NK-92 (cell line): ENCODE measurements at regions not wholly inside any gene's neighbourhood (a gene's known extent, or its start where the extent isn't known, plus 50 kb on each side); places are given as distances from the start of the nearest gene placed in this dataset.

ENCODE experiments used
- DNase-seq: peaks from one replicate; lab custom pipeline; 2025; ENCODE audit not compliant: unreplicated experiment; lab: John Stamatoyannopoulos, UW

DNA sequence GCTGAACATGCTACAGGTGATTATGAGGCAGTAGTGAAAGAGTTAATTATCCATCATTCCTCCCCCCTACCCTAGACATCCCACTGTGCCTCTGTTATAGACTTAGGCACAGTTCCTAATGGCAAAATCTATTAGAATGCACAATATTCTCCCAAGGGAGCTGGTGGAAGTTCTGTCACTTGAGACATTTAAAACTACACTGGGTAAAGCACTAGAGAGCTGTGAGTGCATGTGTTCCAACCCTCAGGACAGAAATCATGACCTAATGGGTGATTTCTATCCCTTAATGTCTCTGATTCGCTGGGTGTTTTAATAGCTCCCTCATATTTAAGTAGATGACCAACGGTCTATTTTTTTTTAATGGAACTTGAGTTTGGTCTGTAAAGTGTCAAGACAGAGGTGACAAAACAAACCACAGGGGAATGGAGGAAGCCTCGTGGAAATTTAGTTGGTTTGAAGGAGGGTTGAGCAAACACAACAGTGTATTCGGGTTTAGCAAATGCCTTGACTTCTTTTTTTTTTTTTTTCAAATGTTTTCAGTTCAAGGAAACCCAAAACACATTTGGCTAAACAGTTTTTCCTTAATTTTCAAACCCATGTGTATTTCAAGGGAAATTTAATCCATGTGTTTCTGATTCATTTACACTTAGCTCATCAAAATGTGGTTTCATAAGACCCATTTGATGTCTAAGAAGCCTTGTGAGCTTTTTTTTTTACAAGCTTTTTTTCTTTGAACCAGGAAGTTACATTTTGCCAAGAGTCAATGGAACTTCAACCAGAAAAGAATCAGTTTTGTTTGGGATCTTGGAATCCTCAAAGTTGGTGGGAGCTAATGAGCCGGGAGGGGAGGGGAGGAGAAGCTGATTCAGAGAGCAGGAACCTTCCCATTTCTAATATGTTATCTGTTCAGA lies 665.1 kb upstream of the ZEB2 start:
- DNase-seq, result no peak

DNA sequence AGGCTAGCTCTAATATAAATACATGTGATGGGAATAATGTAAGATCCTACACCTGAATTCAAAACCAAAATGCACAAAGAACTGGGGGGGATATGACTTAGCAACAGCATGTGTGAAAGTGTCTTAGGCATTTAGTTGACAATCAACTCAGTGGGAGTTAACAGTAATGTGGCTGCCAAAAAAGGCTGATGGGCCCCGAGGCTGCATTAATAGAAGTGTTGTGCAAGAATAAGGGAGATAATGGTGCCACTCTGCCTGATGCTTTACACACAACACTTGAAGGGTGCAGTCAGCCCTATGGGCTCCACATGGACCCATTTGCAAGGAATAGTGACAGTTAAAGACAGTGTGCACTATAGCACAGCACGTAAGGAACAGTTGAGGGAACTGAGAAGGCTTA lies 649.4 kb upstream of the ZEB2 start:
- DNase-seq, result no peak

DNA sequence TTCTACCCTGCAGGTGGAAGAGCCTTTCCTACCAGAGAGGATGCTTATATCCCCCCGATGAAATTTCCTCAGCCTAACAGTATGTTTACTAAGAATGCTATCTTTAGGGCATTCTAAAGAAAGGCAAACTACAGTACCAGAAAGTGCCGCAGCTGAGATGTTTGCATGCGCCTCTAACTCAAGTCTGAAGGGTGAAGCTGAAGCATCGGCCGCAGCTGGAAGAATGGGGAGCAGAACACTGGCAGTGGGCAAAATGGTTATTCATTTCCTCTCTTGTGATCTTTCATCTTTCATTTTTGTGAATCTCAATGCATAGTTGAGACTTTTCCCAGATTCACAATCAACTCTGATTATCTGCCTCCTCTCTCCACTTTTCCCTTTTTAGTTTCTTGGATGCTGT lies 648.2 kb upstream of the ZEB2 start:
- no peak for DNase-seq

DNA sequence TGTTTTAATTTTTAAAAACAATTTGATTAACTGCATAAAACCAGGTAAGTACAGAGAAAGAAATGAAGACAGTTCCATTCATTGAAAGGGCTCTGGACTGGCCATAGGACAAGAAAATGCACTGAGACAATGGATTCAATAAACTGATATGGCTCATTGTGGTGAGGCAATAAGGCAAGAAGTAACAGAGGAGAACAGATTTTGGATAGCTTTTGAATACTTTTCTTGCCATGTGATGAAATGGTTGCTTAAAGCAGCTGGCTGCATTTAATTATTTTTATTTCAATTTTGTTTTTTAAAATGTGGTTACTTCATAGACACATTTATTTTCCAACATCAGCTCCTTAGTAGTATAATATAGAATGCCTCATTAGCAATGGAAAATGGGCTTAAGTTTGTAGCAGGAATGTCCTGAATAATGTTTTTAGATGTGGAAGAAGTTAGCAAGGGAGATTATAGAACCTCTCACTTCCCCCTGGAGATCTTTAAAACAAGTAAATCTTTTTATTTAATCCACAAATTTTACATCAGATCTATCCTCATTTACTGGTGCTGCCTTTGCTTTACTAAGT lies 646.9 kb upstream of the ZEB2 start:
- no peak for DNase-seq

DNA sequence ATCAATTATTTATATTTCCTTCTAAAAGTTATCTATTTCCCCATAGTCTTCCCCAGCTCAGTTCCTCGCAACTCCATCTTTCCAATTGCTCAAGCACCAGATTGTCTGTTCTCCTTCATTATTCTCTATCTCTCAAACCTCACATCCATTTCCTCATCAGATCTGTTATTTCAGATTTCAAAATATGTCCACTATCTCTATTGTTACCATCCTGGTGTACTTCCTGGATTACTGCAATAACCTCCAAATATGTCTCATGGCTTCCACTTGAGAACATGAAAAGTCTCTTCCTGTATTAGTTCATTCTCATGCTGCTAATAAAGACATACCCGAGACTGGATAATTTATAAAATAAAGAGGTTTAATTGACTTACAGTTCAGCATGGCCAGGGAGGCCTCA lies 641.7 kb upstream of the ZEB2 start:
- DNase-seq, result no peak

DNA sequence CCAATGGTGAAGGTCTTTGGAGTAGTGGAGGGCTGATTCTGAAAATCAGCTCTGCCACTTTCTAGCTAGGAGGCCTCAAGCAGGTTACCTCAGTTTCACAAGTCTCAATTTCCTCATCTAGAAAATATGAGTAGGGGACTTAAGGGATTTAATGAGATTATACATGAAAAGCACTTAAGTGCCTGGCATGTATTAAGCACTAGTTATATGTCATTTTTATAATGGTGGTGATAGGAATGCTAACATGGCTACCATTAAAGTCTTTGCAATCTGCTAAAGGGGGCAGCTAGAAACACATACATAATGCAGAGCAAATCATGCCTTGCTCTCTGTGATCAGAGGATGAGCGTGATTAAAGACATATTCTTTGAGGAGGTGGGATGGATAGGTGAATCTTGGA lies 640.9 kb upstream of the ZEB2 start:
- no peak for DNase-seq

DNA sequence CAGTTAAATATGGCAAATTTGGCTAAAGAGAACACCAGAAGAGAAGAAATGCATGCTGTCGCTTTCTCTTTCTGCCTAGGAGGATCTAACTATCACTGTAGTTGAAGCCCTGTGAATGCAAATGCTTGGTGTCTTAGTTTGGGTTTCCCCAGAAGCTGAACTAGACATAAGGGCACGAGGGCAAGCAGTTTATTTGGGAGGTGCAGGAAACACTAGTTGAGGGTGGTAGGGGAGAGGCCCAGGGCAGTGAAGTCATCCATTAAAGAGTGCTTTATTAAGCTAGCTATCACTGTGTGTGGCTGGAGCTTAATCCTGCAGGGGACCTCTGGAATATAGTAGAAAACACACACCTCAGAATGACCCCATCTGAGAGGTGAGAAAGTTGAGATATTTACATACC lies 639.8 kb upstream of the ZEB2 start:
- DNase-seq, result no peak

DNA sequence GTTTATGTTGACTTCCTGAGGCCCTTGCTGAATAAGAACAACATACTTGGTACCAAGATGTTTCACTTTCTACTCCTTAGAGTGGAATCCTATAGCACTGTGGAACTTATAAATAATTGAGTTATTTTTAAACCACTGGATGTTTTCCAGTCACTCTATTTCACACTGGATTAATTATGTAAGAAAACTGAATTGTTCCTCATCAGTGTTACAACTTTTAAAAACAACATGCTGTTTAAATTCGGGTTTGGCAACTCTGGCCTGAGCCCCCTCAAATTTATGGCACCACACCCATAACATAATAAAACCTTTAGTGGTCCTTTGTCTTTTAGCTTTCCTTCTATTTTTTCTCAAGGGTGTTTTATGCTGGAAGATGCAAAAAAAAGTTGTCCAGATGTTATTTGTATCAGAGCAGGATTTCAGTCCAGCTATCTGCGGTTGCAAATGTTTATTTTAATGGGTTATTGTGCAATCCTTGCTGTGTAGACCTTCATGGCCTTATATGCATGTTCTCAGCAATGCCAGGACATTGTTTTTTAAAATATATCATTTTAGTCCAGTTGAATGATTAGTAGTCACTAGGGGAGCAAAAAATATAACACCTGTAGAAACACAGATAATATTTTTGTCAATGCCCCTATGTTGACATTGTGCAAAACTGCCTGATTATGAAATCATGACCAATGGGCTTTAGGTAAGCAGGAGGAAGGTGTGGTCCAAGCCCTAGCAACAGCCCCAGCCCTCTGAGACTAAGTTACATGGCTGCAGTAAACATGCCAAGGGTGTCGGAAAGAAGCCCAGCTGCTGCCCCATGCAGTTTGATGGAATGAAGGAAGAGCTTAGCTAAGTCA lies 638.0 kb upstream of the ZEB2 start:
- DNase-seq, result no peak

DNA sequence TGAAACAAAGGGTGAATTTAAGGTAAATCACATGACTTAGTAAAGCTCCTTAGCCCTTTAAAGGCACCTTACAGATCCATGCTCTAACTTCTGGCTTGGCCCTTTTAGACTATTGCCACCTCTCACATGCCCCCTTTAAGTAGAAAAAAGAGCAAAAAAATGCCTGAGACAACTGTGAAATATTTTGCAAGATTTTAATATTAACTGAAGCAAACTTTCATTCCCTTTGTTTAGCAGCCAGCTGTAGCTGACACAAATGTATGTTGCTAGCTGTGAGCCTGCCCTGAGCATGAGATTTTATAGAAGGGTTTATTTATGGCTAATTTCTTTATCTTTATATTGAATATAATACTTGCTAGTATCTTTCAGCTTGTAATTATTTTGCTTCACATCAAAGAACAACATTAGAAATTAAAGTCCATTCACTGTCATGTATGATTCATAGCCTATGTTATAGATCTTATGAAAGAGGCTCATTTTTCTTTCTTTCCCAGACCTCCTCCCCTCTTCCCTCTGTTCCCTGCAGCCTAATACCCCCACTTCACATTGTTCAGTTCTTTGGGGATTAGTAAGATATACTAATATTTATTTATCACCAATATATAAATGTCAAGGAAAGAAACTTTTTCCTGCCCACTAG lies 637.2 kb upstream of the ZEB2 start:
- no peak for DNase-seq

DNA sequence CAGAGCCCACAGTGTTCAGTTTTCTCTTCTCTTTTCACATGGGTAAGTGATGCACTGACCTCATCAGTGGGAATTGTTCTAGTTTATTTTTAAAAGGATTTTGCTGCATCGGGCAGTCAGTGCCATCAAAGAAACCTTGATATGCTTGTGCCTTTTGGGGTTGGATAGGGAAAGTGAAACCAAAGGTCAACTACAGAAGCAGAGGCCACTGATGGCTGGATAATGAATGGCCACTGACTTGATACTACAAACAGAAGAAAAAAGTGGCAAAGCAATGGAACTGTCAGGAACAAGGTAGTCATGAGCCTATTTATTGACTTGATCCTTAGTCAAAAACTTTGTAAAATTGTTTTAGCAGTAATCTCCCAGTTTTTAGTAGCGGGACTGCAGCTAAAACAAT lies 636.3 kb upstream of the ZEB2 start:
- DNase-seq, result no peak

DNA sequence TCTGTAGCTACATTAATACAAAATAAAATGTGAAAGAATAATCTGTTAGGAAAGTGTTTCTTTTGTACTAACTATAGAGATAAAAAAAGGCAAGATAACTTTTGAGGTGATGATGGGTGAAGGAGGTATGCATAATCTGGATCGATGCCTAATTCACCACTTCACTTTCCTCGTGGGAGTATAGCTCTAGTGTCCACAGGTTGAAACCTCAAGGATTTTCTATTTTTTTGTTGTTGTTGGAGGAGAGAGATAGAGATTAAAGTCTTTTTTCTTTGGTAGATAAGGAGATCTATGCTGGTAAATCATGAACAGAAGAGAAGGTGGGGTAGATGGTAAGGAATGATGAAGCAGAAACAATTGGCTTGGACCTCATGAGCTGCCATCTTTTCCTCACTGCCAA lies 635.3 kb upstream of the ZEB2 start:
- DNase-seq, result no peak

DNA sequence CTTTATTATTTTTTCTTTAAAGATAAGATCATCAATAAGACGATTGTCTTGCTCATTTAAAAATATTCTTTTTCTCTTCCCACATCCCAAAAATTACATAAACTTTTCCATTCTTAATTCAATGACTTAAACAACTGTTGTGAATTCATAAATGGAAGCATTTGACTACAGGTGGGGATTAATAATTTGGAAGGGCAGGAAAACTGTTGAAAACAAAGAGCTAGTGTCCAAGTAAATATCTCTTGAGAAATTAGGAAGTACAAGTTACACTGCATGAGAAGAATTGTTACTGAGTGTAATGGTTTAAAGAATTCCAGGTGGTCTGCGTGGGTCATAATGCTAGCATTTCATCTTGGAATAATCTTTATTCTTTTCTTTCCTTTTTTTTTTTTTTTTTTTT lies 634.8 kb upstream of the ZEB2 start:
- no peak for DNase-seq

DNA sequence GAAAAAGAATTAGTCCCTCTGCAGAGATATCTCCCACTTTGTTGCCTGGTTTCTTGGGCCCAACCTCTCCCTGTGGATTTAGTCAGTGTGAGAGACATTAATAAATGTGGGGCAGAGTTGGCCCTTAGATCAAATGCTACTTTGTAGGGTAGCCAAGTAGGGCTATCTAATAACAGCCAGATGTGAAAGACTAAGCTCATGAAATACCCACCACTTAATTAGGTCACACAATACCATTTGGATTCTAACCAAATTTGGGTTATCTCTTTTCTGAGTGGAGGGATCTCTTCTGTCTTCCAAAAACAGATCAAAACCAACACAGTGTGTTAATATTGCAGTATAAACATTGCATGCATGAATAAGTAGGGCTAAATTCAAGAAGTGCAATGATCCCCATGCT lies 626.8 kb upstream of the ZEB2 start:
- no peak for DNase-seq

DNA sequence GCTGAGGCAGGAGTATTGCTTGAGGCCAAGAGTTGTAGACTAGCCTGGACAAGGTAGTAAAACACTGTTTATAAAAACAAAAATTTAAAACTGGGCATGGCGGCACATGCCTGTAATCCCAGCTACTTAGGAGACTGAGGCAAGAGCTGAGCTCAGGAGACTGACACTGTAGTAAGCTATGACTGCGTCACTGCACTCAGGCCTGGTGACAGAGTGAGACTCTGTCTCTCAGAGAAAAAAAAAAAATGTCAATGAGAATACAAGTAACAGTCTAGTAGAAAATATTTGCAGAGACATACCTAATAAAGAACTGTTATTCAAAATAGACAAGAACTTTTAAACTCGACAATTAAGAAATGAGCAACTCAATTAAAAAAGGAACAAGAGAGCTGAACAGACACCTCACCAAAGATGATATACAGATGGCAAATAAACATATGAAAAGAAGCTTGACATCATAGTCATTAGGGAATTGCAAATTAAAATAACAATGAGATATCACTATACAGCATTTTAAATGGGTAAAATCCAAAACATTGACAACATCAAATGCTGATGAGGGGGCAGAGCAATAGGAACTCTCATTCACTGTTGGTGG lies 624.3 kb upstream of the ZEB2 start:
- no peak for DNase-seq

DNA sequence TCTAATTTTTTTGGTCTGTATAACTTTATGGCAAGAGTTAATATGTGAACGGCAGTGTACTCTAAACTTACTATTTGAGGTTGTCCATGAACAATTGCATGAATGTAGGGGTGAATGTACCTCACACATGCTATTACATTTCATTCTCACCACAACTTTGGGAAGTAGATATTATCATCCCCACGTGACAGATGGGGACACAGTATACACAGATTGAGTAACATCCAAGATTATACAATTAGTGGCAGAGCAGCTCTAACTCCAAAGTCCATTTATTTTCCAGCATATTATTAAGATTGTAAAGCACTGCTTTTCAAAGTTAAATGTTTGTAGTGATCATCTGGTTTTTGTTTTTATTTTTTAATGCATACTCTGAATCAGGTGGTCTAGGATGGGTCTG lies 622.1 kb upstream of the ZEB2 start:
- no peak for DNase-seq

DNA sequence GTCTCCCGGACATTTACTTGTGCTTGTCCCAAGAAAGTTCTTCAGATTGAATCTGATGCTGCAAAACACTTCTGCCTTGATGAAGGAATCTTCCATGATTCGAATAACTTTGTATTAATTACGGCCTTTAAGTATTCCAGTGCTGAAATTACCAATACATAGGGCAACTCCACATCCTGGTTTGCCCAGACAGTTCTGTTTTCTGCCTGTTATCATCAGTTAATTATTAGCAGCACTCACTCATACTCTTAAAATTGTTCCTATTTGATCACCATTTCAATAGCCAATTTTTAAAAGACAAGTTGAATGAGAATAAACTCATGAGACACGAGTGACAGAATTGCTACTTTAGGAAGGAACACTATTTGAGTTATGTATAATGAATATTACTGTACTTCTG lies 620.7 kb upstream of the ZEB2 start:
- no peak for DNase-seq

DNA sequence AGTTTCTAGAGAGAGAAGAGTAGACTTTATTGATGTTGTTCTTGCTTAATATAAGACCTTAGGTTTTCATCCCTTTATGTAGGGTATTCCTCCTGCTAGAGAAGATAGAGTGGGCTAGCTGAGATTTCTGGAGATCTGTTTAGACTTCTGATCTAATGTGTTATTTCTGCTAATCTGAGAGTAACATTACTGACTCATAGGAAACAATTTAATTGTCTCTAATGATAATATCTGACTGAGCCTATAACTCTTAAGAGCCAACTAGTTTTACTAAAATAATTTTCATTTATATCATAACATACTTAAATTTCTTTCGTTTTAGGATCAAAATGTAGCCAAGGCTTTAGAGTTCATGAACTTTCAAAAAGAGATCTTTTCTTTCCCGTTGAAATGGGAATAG lies 618.7 kb upstream of the ZEB2 start:
- no peak for DNase-seq

DNA sequence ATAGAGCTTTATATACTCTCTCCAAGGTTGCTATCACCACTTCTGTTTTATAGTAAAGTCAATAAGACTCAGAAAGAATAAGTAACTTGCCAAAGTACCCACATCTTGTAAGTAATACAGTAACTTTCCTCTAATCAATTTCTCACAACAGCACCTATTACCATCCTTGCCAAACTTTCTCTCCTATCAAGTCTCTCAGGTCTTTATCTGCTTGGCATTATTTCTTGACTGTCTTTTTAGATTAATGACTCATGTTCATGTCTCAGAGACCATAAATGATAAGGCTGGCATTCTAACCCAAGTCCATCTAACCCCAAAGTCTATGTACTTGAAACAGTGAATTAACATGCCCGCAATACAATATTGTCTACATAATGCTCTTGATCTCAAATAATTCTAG lies 618.0 kb upstream of the ZEB2 start:
- DNase-seq, result no peak

DNA sequence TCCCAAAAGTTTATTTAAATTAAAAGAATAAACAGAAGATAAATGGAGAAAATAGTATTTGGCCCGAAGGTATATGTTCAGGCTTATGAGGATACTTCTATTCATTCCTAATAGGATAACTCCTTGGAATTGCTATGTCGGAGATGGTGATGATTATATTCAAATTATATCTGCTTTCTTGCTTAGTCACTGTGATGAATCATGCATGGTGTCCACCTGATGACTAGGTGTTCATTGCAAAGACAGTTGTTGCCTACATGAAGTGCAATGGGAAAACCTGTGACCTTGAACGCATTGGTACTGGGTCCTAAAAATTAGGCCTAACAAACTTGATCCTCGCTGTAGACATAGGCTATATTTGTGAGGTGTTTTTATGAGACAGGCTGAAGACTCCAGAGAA lies 617.3 kb upstream of the ZEB2 start:
- DNase-seq, result no peak

DNA sequence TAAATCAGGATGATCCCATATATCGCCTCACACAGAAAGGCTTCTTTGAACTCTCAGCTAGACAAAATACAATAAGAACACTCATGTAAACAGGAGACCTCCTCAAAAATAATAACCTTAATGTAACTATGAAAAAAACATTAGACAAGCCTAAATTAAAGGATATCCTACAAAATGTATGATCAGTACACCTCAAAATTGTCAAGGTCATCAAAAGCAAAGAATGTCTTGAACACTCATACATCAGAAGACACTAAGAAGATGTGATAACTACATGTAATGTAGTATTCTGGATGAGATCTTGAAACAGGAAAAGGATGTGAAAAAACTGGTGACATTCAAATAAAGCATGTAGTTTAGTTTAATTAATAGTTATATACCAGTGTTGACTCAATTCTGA lies 616.8 kb upstream of the ZEB2 start:
- no peak for DNase-seq

DNA sequence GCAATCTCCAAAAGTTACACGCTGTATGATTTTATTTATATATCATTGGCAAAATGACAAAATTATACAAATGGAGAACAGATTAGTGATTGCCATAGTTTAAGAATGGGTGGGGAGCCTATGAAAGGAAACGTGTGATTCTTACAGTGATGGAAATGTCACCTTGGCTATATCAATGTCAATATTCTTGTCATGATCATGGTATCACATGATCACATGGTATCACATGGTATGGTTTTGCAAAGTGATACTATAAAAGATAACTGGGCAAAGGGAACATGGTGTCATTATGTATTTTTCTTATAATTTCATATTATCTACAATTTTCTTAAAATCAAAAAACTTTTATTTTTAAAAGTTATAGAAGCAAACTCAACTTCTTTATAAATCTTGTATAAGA lies 606.2 kb upstream of the ZEB2 start:
- no peak for DNase-seq
